IPS DF 6.9 (cell line): ENCODE measurements at regions not wholly inside any gene's neighbourhood (a gene's known extent, or its start where the extent isn't known, plus 50 kb on each side); places are given as distances from the start of the nearest gene placed in this dataset.

ENCODE experiments used
- DNase-seq: peaks from one replicate; pipeline ENCODE4 v3.0.0-alpha.2; 2013; ENCODE audit warnings: low read depth, low spot score
- H3K27ac ChIP-seq: one replicate; pipeline ENCODE4 v1.5.1; 2013; ENCODE audit warnings: low read length, control low read depth
- H3K27me3 ChIP-seq: 2 replicates; pipeline ENCODE4 v1.6.1; 2013; ENCODE audit warnings: mild to moderate bottlenecking, low read length; ENCODE audit not compliant: control insufficient read depth, insufficient read depth
- H3K36me3 ChIP-seq: 2 replicates; pipeline ENCODE4 v1.6.1; 2013; ENCODE audit warnings: low read length; ENCODE audit not compliant: control insufficient read depth, insufficient read depth
- H3K4me1 ChIP-seq: 2 replicates; pipeline ENCODE4 v1.6.1; 2013; ENCODE audit warnings: low read length; ENCODE audit not compliant: control insufficient read depth, insufficient read depth
- H3K4me3 ChIP-seq: 2 replicates; pipeline ENCODE4 v1.5.1; 2013; ENCODE audit warnings: mild to moderate bottlenecking, low read length
- H3K9me3 ChIP-seq: 2 replicates; pipeline ENCODE4 v1.6.1; 2013; ENCODE audit warnings: low read length, inconsistent platforms; ENCODE audit not compliant: control insufficient read depth, insufficient read depth
- WGBS: extraction: QIAGEN DNeasy Blood & Tissue Kit; methylation state at CpG from one replicate; pipeline ENCODE4 v1.1.7; 2013; ENCODE audit warnings: mixed read lengths, missing lambda C conversion rate; ENCODE audit not compliant: insufficient read length, insufficient coverage; 5-methylcytosine and 5-hydroxymethylcytosine counted together

GRCh38 chr1:164983023-164983650 lies 373.4 kb downstream of the LMX1A start:
- no peaks in the 10 kb centered on the region for H3K36me3 ChIP-seq
- no peaks in the 10 kb centered on the region for H3K9me3 ChIP-seq
- H3K27ac ChIP-seq, result no peak overlapping the region
- H3K4me3 ChIP-seq, result no peak overlapping the region
- no peak for DNase-seq
- no peaks in the 10 kb centered on the region for H3K4me1 ChIP-seq
- peaks cover 2% of the 10 kb centered on the region; the same call in 1 of the 2 replicates for H3K27me3 ChIP-seq
- no CpG with 5 or more reads among the region's 3 CpGs for WGBS

- no peaks in the 10 kb centered on the region for H3K36me3 ChIP-seq
- no peak for DNase-seq
- WGBS, result no CpG with 5 or more reads among the region's 1 CpG
- H3K27ac ChIP-seq, result no peak overlapping the region
- peaks cover 2% of the 10 kb centered on the region; the same call in 1 of the 2 replicates for H3K27me3 ChIP-seq
- H3K4me1 ChIP-seq, result no peaks in the 10 kb centered on the region
- H3K9me3 ChIP-seq, result no peaks in the 10 kb centered on the region
- no peak overlapping the region for H3K4me3 ChIP-seq
Observed at GRCh38 chr1:164982545-164982944, 374.0 kb downstream of the LMX1A start.

GRCh38 chr1:164977561-164977960 lies 379.0 kb downstream of the LMX1A start:
- Histone ChIP-seq H3K36me3 (no peaks in the 10 kb centered on the region), H3K9me3 (no peaks in the 10 kb centered on the region), H3K27ac (no peak overlapping the region), H3K4me1 (no peaks in the 10 kb centered on the region), H3K4me3 (no peak overlapping the region), H3K27me3 (no peaks in the 10 kb centered on the region; the same call in 1 of the 2 replicates)
- DNase-seq, result no peak
- WGBS, result no CpG with 5 or more reads among the region's 3 CpGs

GRCh38 chr1:164971921-164972415 lies 384.5 kb downstream of the LMX1A start:
- no peak overlapping the region for H3K4me3 ChIP-seq
- no peaks in the 10 kb centered on the region for H3K36me3 ChIP-seq
- no peaks in the 10 kb centered on the region for H3K4me1 ChIP-seq
- WGBS, result no CpG with 5 or more reads among the region's 6 CpGs
- H3K9me3 ChIP-seq, result no peaks in the 10 kb centered on the region
- H3K27ac ChIP-seq, result no peak overlapping the region
- DNase-seq, result no peak
- no peaks in the 10 kb centered on the region for H3K27me3 ChIP-seq

GRCh38 chr1:164971391-164971790 lies 385.1 kb downstream of the LMX1A start:
- no peak overlapping the region for H3K27ac ChIP-seq
- no CpG with 5 or more reads among the region's 5 CpGs for WGBS
- H3K4me1 ChIP-seq, result no peaks in the 10 kb centered on the region
- H3K36me3 ChIP-seq, result no peaks in the 10 kb centered on the region
- no peaks in the 10 kb centered on the region for H3K27me3 ChIP-seq
- no peak for DNase-seq
- no peak overlapping the region for H3K4me3 ChIP-seq
- no peaks in the 10 kb centered on the region for H3K9me3 ChIP-seq

GRCh38 chr1:164969253-164969652 lies 387.3 kb downstream of the LMX1A start:
- Histone ChIP-seq H3K9me3 (no peaks in the 10 kb centered on the region), H3K4me3 (no peak overlapping the region), H3K36me3 (no peaks in the 10 kb centered on the region), H3K4me1 (no peaks in the 10 kb centered on the region), H3K27ac (no peak overlapping the region), H3K27me3 (no peaks in the 10 kb centered on the region)
- DNase-seq, result no peak
- no CpG with 5 or more reads among the region's 2 CpGs for WGBS

GRCh38 chr1:164967300-164967699 lies 389.2 kb downstream of the LMX1A start:
- H3K27ac ChIP-seq, result no peak overlapping the region
- H3K4me1 ChIP-seq, result no peaks in the 10 kb centered on the region
- H3K9me3 ChIP-seq, result no peaks in the 10 kb centered on the region
- no peaks in the 10 kb centered on the region for H3K27me3 ChIP-seq
- H3K36me3 ChIP-seq, result no peaks in the 10 kb centered on the region
- DNase-seq, result no peak
- H3K4me3 ChIP-seq, result no peak overlapping the region

GRCh38 chr1:164961715-164962114 lies 394.8 kb downstream of the LMX1A start:
- Histone ChIP-seq H3K9me3 (no peaks in the 10 kb centered on the region), H3K4me1 (no peaks in the 10 kb centered on the region), H3K4me3 (no peak overlapping the region), H3K27ac (no peak overlapping the region), H3K27me3 (no peaks in the 10 kb centered on the region), H3K36me3 (no peaks in the 10 kb centered on the region)
- WGBS, result no CpG with 5 or more reads among the region's 2 CpGs
- DNase-seq, result no peak

GRCh38 chr1:164958982-164959768 lies 397.3 kb downstream of the LMX1A start:
- WGBS, result no CpG with 5 or more reads among the region's 6 CpGs
- H3K27ac ChIP-seq, result no peak overlapping the region
- H3K4me3 ChIP-seq, result no peak overlapping the region

GRCh38 chr1:164953815-164954214 lies 394.8 kb downstream of the PBX1 start:
- Histone ChIP-seq H3K4me1 (peaks cover 2% of the 10 kb centered on the region; the same call in 1 of the 2 replicates), H3K27ac (no peak overlapping the region), H3K27me3 (no peaks in the 10 kb centered on the region), H3K4me3 (no peak overlapping the region), H3K9me3 (no peaks in the 10 kb centered on the region), H3K36me3 (no peaks in the 10 kb centered on the region)
- DNase-seq, result no peak
- WGBS, result no CpG with 5 or more reads among the region's 3 CpGs

More at GRCh38 chr1:164958982-164959768, 397.3 kb downstream of the LMX1A start:
- no peak for DNase-seq
- no peaks in the 10 kb centered on the region for H3K36me3 ChIP-seq
- H3K4me1 ChIP-seq, result no peaks in the 10 kb centered on the region
- H3K9me3 ChIP-seq, result no peaks in the 10 kb centered on the region
- no peaks in the 10 kb centered on the region for H3K27me3 ChIP-seq
